ENCODE measurements at regions not wholly inside any gene's neighbourhood (a gene's known extent, or its start where the extent isn't known, plus 50 kb on each side); places are given as distances from the start of the nearest gene placed in this dataset.
A peak's percentile ranks its signal among the peaks of the same experiment; 100 is the strongest.

- TF ChIP-seq RBFOX2 (IDR thresholded peaks at IDR 0.05; ENCODE audit: low read depth, low read length) (no peak), ZNF460 (CRISPR knock-in tag; IDR thresholded peaks at IDR 0.05; ENCODE audit: borderline replicate concordance) (peak; percentile 68; the same call in 1 of the 2 replicates), ZNF263 (CRISPR knock-in tag; IDR thresholded peaks at IDR 0.05) (no peak), ZNF446 (CRISPR knock-in tag; IDR thresholded peaks at IDR 0.05) (no peak), ZFP36L2 (CRISPR knock-in tag; IDR thresholded peaks at IDR 0.05) (peak; percentile 74; the same call in 1 of the 2 replicates), SKIL (CRISPR knock-in tag; IDR thresholded peaks at IDR 0.05; ENCODE audit: borderline replicate concordance) (peak; percentile 99), ZNF75D (CRISPR knock-in tag; IDR thresholded peaks at IDR 0.05; ENCODE audit: borderline replicate concordance) (no peak), SIX4 (CRISPR knock-in tag; IDR thresholded peaks at IDR 0.05) (peak; percentile 95), ZNF773 (CRISPR knock-in tag; IDR thresholded peaks at IDR 0.05; ENCODE audit: borderline replicate concordance) (no peak), WIZ (CRISPR knock-in tag; IDR thresholded peaks at IDR 0.05) (no peak; the same call in 1 of the 2 replicates), ZNF761 (CRISPR knock-in tag; conservative IDR thresholded peaks at IDR 0.05) (peak; percentile 95), NR2F6 (IDR thresholded peaks at IDR 0.05) (peak; percentile 100), NR2F6 (CRISPR knock-in tag; IDR thresholded peaks at IDR 0.05) (peak; percentile 97), HOXD1 (CRISPR knock-in tag; IDR thresholded peaks at IDR 0.05) (peak; percentile 99), ZNF589 (CRISPR knock-in tag; conservative IDR thresholded peaks at IDR 0.05) (peak; percentile 98; the same call in 1 of the 2 replicates), ZNF264 (CRISPR knock-in tag; IDR thresholded peaks at IDR 0.05) (peak; percentile 89; the same call in 1 of the 2 replicates), NR0B2 (CRISPR knock-in tag; IDR thresholded peaks at IDR 0.05) (no peak), MBD4 (IDR thresholded peaks at IDR 0.05; ENCODE audit: borderline replicate concordance, low read length) (peak; percentile 100), HDAC2 (CRISPR knock-in tag; IDR thresholded peaks at IDR 0.05) (peak; percentile 100), GATA4 (IDR thresholded peaks at IDR 0.05; ENCODE audit: borderline replicate concordance, low read depth) (peak; percentile 96), SYNCRIP (IDR thresholded peaks at IDR 0.05; ENCODE audit: insufficient read depth, low read depth, low read length) (no peak), NCOA1 (CRISPR knock-in tag; IDR thresholded peaks at IDR 0.05) (peak; percentile 96), ZKSCAN1 (IDR thresholded peaks at IDR 0.05; ENCODE audit: low read length) (0 out of 2 replicates have a peak, but pooled peaks have one; percentile 53)
- TF ChIP-seq, protein P1, sequence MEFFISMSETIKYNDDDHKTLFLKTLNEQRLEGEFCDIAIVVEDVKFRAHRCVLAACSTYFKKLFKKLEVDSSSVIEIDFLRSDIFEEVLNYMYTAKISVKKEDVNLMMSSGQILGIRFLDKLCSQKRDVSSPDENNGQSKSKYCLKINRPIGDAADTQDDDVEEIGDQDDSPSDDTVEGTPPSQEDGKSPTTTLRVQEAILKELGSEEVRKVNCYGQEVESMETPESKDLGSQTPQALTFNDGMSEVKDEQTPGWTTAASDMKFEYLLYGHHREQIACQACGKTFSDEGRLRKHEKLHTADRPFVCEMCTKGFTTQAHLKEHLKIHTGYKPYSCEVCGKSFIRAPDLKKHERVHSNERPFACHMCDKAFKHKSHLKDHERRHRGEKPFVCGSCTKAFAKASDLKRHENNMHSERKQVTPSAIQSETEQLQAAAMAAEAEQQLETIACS (CRISPR knock-in tag; IDR thresholded peaks at IDR 0.05) = no peak
- TF ChIP-seq, protein P2, sequence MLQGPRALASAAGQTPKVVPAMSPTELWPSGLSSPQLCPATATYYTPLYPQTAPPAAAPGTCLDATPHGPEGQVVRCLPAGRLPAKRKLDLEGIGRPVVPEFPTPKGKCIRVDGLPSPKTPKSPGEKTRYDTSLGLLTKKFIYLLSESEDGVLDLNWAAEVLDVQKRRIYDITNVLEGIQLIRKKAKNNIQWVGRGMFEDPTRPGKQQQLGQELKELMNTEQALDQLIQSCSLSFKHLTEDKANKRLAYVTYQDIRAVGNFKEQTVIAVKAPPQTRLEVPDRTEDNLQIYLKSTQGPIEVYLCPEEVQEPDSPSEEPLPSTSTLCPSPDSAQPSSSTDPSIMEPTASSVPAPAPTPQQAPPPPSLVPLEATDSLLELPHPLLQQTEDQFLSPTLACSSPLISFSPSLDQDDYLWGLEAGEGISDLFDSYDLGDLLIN (CRISPR knock-in tag; IDR thresholded peaks at IDR 0.05; ENCODE audit: borderline replicate concordance) = no peak
- TF ChIP-seq, protein P3, sequence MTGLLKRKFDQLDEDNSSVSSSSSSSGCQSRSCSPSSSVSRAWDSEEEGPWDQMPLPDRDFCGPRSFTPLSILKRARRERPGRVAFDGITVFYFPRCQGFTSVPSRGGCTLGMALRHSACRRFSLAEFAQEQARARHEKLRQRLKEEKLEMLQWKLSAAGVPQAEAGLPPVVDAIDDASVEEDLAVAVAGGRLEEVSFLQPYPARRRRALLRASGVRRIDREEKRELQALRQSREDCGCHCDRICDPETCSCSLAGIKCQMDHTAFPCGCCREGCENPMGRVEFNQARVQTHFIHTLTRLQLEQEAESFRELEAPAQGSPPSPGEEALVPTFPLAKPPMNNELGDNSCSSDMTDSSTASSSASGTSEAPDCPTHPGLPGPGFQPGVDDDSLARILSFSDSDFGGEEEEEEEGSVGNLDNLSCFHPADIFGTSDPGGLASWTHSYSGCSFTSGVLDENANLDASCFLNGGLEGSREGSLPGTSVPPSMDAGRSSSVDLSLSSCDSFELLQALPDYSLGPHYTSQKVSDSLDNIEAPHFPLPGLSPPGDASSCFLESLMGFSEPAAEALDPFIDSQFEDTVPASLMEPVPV (CRISPR knock-in tag; IDR thresholded peaks at IDR 0.05) = peak; percentile 95
These were observed 211.0 kb upstream of the NT5C1B start (continued) for GRCh38 chr2:18800240-18800971.
